Upper lobe of right lung (tissue), 1 donor: ENCODE measurements at regions not wholly inside any gene's neighbourhood (a gene's known extent, or its start where the extent isn't known, plus 50 kb on each side); places are given as distances from the start of the nearest gene placed in this dataset.

Source experiments
- ATAC-seq: fragments of 200-7000 bp; cut with Tn5 transposase; one replicate; pipeline ENCODE4 v1.9.1; 2020; ENCODE audit warnings: mild to moderate bottlenecking, moderate library complexity
- DNase-seq: peaks from one replicate; pipeline ENCODE4 v3.0.0-alpha.2; 2020
- H3K27ac ChIP-seq: fragments of 200-600 bp; one replicate; pipeline ENCODE4 v1.8.0; 2022
- H3K27me3 ChIP-seq: fragments of 200-600 bp; one replicate; pipeline ENCODE4 v1.8.0; 2022; ENCODE audit warnings: mild to moderate bottlenecking
- H3K36me3 ChIP-seq: fragments of 200-600 bp; one replicate; pipeline ENCODE4 v1.8.0; 2022
- H3K4me1 ChIP-seq: fragments of 200-600 bp; one replicate; pipeline ENCODE4 v1.8.0; 2022
- H3K4me3 ChIP-seq: fragments of 200-600 bp; one replicate; pipeline ENCODE4 v1.8.0; 2022; ENCODE audit warnings: mild to moderate bottlenecking
- H3K9me3 ChIP-seq: fragments of 200-600 bp; one replicate; pipeline ENCODE4 v1.8.0; 2022
- CTCF ChIP-seq: fragments of 200-600 bp; IDR thresholded peaks from one replicate; pipeline ENCODE4 v1.8.0; 2022; ENCODE audit warnings: antibody characterized with exemption
- intact Hi-C: fragments of 100-400 bp; cut with DNase I; formaldehyde crosslinking; loops from one replicate; pipeline ENCODE4 v1.11.0; 2022
- donor health status: DM: no; HTN: yes; CAD: no; lungs with severe emphysema.

GRCh38 chr2:37790019-37790418 is 118.6 kb upstream of the CDC42EP3 start:
- Histone ChIP-seq H3K27me3 (no peaks in the 10 kb centered on the region), H3K4me3 (no peak overlapping the region), H3K9me3 (peaks cover 4% of the 10 kb centered on the region), H3K27ac (no peak overlapping the region), H3K36me3 (no peaks in the 10 kb centered on the region), H3K4me1 (peaks cover 18% of the 10 kb centered on the region)
- intact Hi-C loops: no loop called here
- no peak for TF ChIP-seq CTCF
- DNase-seq (no peak), ATAC-seq (no peak)

DNA sequence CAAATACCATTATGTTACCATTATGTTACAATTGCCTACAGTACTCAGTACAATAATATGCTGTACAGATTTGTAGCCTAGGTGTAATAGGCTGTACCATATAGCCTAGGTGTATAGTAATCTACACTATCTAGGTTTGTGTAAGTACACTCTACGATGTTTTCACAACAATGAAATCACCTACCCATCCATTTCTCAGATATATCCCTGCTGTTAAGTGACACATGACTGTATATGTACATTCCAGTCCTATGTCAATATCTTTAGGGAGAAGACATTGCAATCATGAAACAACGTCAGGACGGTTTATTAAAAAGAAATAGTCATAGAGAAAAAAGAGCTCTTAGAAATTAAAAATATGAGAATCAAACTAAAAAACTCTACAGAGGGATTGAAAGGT is 119.0 kb upstream of the CDC42EP3 start:
- H3K36me3 ChIP-seq: no peaks in the 10 kb centered on the region
- ATAC-seq (no peak), DNase-seq (no peak)
- TF ChIP-seq CTCF: no peak
- intact Hi-C loops: no loop called here
- peaks cover 18% of the 10 kb centered on the region for H3K4me1 ChIP-seq
- H3K27me3 ChIP-seq: no peaks in the 10 kb centered on the region
- H3K27ac ChIP-seq: no peak overlapping the region
- no peak overlapping the region for H3K4me3 ChIP-seq
- peaks cover 4% of the 10 kb centered on the region for H3K9me3 ChIP-seq

DNA sequence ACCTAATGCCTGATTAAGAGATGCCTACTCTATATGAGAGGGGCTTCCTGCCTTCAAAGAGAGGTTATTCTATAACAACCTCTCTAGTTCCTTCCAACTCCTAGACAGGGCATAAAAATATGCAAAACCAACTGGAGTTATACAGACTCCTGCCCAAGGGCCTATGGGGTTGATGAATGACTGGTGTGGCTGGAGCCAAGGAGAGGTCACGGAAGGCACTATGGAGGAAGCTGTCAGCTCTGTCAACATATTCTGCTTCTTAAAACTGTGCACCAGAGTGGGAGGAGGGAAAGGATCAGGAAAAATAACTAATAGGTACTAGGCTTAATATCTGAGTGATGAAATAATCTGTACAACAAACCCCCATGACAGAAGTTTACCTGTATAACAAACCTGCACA is 120.9 kb upstream of the CDC42EP3 start:
- DNase-seq: no peak
- no peak for TF ChIP-seq CTCF
- Histone ChIP-seq H3K27me3 (no peaks in the 10 kb centered on the region), H3K9me3 (peaks cover 4% of the 10 kb centered on the region), H3K4me1 (peaks cover 18% of the 10 kb centered on the region), H3K4me3 (no peak overlapping the region), H3K36me3 (no peaks in the 10 kb centered on the region), H3K27ac (no peak overlapping the region)
- intact Hi-C loops: no loop called here
- peak; percentile 49 for ATAC-seq

DNA sequence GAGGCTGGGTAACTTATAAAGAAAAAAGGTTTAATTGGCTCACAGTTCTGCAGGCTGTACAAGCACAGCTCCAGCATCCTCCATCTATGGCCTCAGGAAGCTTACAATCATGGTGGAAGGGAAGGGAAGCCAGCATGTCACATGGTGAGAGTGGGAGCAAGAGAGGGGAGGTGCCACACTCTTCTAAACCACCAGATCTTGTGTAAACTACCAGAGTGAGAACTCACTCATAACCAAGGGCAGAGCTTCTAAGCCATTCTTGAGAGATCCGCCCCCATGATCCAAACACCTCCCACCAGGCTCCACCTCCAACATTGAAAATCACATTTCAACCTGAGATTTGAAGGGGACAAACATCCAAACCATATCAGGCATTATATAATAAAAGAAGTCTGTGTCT is 121.6 kb upstream of the CDC42EP3 start:
- Histone ChIP-seq H3K4me1 (peaks cover 18% of the 10 kb centered on the region), H3K4me3 (no peak overlapping the region), H3K27ac (no peak overlapping the region), H3K27me3 (no peaks in the 10 kb centered on the region), H3K9me3 (peaks cover 4% of the 10 kb centered on the region), H3K36me3 (no peaks in the 10 kb centered on the region)
- TF ChIP-seq CTCF: no peak
- no peak for DNase-seq
- ATAC-seq: peak; percentile 67
- intact Hi-C loops: no loop called here

DNA sequence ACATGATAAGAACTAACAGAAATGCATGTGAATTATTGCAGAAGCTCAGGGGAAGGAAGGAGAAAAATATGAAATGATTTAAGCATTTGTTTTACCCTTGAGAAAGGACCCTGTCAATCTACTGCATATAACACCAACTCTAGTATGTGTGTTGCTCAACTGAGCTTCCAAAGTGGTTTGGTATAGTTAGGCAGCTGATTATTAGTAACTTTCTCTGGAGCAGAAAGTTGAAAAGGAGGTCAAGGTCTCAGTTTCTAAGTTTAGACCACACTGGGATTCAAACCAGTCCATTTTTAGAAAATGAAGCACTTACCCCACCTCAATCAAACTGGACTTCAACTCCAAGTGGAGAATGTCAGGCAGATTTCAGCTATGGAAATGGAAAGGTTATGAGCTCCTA is 123.3 kb upstream of the CDC42EP3 start:
- no peak for ATAC-seq
- intact Hi-C loops: no loop called here
- no peaks in the 10 kb centered on the region for H3K36me3 ChIP-seq

More for the DNA sequence above, 123.3 kb upstream of the CDC42EP3 start:
- H3K4me1 ChIP-seq: peaks cover 18% of the 10 kb centered on the region
- no peak for TF ChIP-seq CTCF
- no peak overlapping the region for H3K27ac ChIP-seq
- H3K9me3 ChIP-seq: no peaks in the 10 kb centered on the region
- no peak for DNase-seq
- no peak overlapping the region for H3K4me3 ChIP-seq
- no peaks in the 10 kb centered on the region for H3K27me3 ChIP-seq
